ENCODE measurements at regions not wholly inside any gene's neighbourhood (a gene's known extent, or its start where the extent isn't known, plus 50 kb on each side); places are given as distances from the start of the nearest gene placed in this dataset.

GRCh38 chr22:47748957-47749356 lies 986.5 kb downstream of the TBC1D22A start:
- no peak for DNase-seq (ENCODE audit: low read depth in 1 of 2, low spot score in 1 of 2)
- Histone ChIP-seq H3K4me3 (no peak overlapping the region), H3K9me3 (ENCODE audit: low read depth) (no peaks in the 10 kb centered on the region), H3K4me1 (ENCODE audit: low read depth) (no peaks in the 10 kb centered on the region), H3K27me3 (no peaks in the 10 kb centered on the region), H3K36me3 (no peaks in the 10 kb centered on the region), H3K27ac (no peak overlapping the region)
- TF ChIP-seq, protein P1, sequence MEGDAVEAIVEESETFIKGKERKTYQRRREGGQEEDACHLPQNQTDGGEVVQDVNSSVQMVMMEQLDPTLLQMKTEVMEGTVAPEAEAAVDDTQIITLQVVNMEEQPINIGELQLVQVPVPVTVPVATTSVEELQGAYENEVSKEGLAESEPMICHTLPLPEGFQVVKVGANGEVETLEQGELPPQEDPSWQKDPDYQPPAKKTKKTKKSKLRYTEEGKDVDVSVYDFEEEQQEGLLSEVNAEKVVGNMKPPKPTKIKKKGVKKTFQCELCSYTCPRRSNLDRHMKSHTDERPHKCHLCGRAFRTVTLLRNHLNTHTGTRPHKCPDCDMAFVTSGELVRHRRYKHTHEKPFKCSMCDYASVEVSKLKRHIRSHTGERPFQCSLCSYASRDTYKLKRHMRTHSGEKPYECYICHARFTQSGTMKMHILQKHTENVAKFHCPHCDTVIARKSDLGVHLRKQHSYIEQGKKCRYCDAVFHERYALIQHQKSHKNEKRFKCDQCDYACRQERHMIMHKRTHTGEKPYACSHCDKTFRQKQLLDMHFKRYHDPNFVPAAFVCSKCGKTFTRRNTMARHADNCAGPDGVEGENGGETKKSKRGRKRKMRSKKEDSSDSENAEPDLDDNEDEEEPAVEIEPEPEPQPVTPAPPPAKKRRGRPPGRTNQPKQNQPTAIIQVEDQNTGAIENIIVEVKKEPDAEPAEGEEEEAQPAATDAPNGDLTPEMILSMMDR (IDR thresholded peaks at IDR 0.05; ENCODE audit: low read depth, low read length), result no peak

DNA sequence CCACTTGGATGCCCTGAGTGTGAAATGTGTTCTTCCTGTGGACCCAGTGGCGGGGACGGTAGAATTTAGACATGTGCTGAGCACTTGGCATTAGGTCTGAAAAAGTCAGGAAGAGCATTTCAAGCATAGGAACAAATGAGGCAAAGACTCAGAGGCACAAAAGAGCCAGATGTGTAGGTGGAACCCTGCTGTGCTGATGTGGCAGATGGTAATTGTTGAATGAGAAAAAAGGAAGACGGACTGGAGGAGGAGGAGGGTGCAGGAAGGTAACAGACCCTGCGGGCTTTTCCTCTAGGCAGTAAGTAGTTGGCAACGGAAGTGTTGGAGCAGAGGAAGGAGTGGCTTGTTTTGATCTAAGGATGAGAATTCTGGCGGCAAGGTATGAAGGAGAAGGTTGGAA lies 985.8 kb downstream of the TBC1D22A start:
- no peaks in the 10 kb centered on the region for H3K4me1 ChIP-seq (ENCODE audit: low read depth)
- H3K36me3 ChIP-seq, result no peaks in the 10 kb centered on the region
- H3K27me3 ChIP-seq, result no peaks in the 10 kb centered on the region
- no peak for DNase-seq (ENCODE audit: low read depth in 1 of 2, low spot score in 1 of 2)
- no peaks in the 10 kb centered on the region for H3K9me3 ChIP-seq (ENCODE audit: low read depth)
- no peak overlapping the region for H3K27ac ChIP-seq
- H3K4me3 ChIP-seq, result no peak overlapping the region
- TF ChIP-seq, protein P1 (IDR thresholded peaks at IDR 0.05; ENCODE audit: low read depth, low read length), result no peak

GRCh38 chr22:47740109-47740805 lies 977.8 kb downstream of the TBC1D22A start:
- no peak for DNase-seq (ENCODE audit: low read depth in 1 of 2, low spot score in 1 of 2)
- H3K9me3 ChIP-seq (ENCODE audit: low read depth), result no peaks in the 10 kb centered on the region
- no peak overlapping the region for H3K4me3 ChIP-seq
- H3K4me1 ChIP-seq (ENCODE audit: low read depth), result no peaks in the 10 kb centered on the region
- no peak overlapping the region for H3K27ac ChIP-seq
- TF ChIP-seq, protein P1 (IDR thresholded peaks at IDR 0.05; ENCODE audit: low read depth, low read length), result no peak
- H3K27me3 ChIP-seq, result no peaks in the 10 kb centered on the region
- H3K36me3 ChIP-seq, result no peaks in the 10 kb centered on the region

GRCh38 chr22:47739291-47740015 lies 977.0 kb downstream of the TBC1D22A start:
- no peak for DNase-seq (ENCODE audit: low read depth in 1 of 2, low spot score in 1 of 2)
- Histone ChIP-seq H3K4me1 (ENCODE audit: low read depth) (no peaks in the 10 kb centered on the region), H3K27ac (no peak overlapping the region), H3K4me3 (no peak overlapping the region), H3K27me3 (no peaks in the 10 kb centered on the region), H3K36me3 (no peaks in the 10 kb centered on the region), H3K9me3 (ENCODE audit: low read depth) (no peaks in the 10 kb centered on the region)
- TF ChIP-seq, protein P1 (IDR thresholded peaks at IDR 0.05; ENCODE audit: low read depth, low read length), result no peak

DNA sequence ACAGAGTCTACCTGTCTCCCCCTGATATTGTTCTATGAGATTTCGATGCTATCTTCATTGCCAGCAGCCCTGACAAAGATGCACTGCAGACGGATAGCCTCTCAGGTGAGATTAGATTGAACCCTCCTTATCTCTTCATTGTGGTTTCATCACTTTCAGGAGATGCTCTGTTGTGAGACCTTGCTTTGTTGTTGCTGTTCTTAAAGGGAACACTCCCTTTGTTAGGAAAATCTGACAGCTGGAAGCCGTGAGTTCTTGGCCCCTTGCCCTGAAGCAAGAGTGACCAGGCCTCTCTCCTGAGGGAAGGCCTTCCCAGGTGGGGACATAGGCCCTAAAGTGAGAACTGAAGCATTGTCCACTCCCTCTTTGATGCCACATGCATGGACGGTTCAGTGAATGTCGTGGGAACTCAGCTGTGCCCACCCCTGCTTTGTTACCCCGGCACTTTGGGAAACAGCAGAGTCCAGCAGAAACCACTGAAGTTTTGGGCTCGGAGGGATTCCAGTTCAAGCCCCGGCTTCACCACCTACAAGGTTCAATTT lies 976.1 kb downstream of the TBC1D22A start:
- Histone ChIP-seq H3K4me1 (ENCODE audit: low read depth) (no peaks in the 10 kb centered on the region), H3K36me3 (no peaks in the 10 kb centered on the region), H3K27me3 (no peaks in the 10 kb centered on the region), H3K27ac (no peak overlapping the region), H3K9me3 (ENCODE audit: low read depth) (no peaks in the 10 kb centered on the region), H3K4me3 (no peak overlapping the region)
- DNase-seq (ENCODE audit: low read depth in 1 of 2, low spot score in 1 of 2), result no peak
- TF ChIP-seq, protein P1 (IDR thresholded peaks at IDR 0.05; ENCODE audit: low read depth, low read length), result no peak
